IPS DF 4.7 (cell line): ENCODE measurements at regions not wholly inside any gene's neighbourhood (a gene's known extent, or its start where the extent isn't known, plus 50 kb on each side); places are given as distances from the start of the nearest gene placed in this dataset.

Experiments used
- DNase-seq: peaks from one replicate; pipeline ENCODE4 v3.0.0-alpha.2; 2013; ENCODE audit warnings: low spot score; ENCODE audit errors: extremely low read depth

GRCh38 chr14:95466506-95466905, 49.9 kb downstream of the SYNE3 start:
- no peak for DNase-seq

GRCh38 chr14:95465936-95466335, 50.5 kb downstream of the SYNE3 start:
- no peak for DNase-seq

- DNase-seq = no peak
These were observed 51.1 kb downstream of the SYNE3 start for GRCh38 chr14:95465358-95465757.

GRCh38 chr14:95464514-95464913, 51.9 kb downstream of the SYNE3 start:
- DNase-seq = no peak

- no peak for DNase-seq
These were observed 52.3 kb downstream of the SYNE3 start for GRCh38 chr14:95464103-95464502.

GRCh38 chr14:95463171-95463901, 53.1 kb downstream of the SYNE3 start:
- no peak for DNase-seq

- no peak for DNase-seq
These were observed 54.0 kb downstream of the SYNE3 start for GRCh38 chr14:95462491-95462890.

- no peak for DNase-seq
These were observed 55.6 kb downstream of the SYNE3 start for GRCh38 chr14:95460647-95461478.

GRCh38 chr14:95458906-95459305, 57.5 kb downstream of the SYNE3 start:
- DNase-seq = no peak

GRCh38 chr14:95458459-95458858, 58.0 kb downstream of the SYNE3 start:
- DNase-seq = no peak

- no peak for DNase-seq
These were observed 60.2 kb downstream of the SYNE3 start for GRCh38 chr14:95456281-95456680.

GRCh38 chr14:95455246-95455645, 61.2 kb downstream of the SYNE3 start:
- DNase-seq = no peak

- no peak for DNase-seq
These were observed 62.8 kb downstream of the SYNE3 start for GRCh38 chr14:95453713-95453980.

- no peak for DNase-seq
These were observed 63.3 kb downstream of the SYNE3 start for GRCh38 chr14:95452893-95453712.

GRCh38 chr14:95452176-95452892, 64.1 kb downstream of the SYNE3 start:
- DNase-seq = no peak

- DNase-seq = no peak
These were observed 67.3 kb downstream of the SYNE3 start for GRCh38 chr14:95449131-95449530.

- no peak for DNase-seq
These were observed 70.0 kb downstream of the SYNE3 start for GRCh38 chr14:95446470-95446869.

- no peak for DNase-seq
These were observed 70.8 kb downstream of the SYNE3 start for GRCh38 chr14:95445676-95446075.

GRCh38 chr14:95445161-95445560, 71.3 kb downstream of the SYNE3 start:
- no peak for DNase-seq

GRCh38 chr14:95444132-95445129, 72.0 kb downstream of the SYNE3 start:
- DNase-seq = no peak
